ENCODE measurements at regions not wholly inside any gene's neighbourhood (a gene's known extent, or its start where the extent isn't known, plus 50 kb on each side); places are given as distances from the start of the nearest gene placed in this dataset.

DNA sequence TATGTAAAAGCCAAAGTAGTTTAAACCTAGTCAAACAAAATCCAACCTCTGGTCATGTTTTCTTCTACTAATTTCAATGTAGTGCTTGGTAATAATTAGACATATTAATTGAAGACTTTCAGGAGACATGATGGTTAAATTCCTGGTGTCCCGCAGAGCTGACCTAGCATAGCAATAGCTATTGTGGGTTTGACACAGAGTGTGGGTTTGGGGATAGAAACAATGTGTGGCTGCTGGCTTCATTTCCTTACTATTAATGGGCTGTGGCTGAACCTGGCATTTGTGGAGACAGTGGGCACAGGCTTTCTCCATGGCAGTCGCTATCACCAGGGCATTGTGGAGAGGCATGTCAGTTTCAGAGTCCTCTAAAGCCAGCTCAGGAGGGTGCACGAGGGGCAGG, 54.1 kb upstream of the GGTLC1 start:
- TF ChIP-seq RAD21 (IDR thresholded peaks at IDR 0.05) = no peak
- TF ChIP-seq, protein P1, sequence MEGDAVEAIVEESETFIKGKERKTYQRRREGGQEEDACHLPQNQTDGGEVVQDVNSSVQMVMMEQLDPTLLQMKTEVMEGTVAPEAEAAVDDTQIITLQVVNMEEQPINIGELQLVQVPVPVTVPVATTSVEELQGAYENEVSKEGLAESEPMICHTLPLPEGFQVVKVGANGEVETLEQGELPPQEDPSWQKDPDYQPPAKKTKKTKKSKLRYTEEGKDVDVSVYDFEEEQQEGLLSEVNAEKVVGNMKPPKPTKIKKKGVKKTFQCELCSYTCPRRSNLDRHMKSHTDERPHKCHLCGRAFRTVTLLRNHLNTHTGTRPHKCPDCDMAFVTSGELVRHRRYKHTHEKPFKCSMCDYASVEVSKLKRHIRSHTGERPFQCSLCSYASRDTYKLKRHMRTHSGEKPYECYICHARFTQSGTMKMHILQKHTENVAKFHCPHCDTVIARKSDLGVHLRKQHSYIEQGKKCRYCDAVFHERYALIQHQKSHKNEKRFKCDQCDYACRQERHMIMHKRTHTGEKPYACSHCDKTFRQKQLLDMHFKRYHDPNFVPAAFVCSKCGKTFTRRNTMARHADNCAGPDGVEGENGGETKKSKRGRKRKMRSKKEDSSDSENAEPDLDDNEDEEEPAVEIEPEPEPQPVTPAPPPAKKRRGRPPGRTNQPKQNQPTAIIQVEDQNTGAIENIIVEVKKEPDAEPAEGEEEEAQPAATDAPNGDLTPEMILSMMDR (IDR thresholded peaks at IDR 0.05; ENCODE audit: low read depth, low read length, missing input control) = no peak
- TF ChIP-seq, protein P2, sequence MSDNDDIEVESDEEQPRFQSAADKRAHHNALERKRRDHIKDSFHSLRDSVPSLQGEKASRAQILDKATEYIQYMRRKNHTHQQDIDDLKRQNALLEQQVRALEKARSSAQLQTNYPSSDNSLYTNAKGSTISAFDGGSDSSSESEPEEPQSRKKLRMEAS (IDR thresholded peaks at IDR 0.05) = no peak
- no peak for TF ChIP-seq GABPA (IDR thresholded peaks at IDR 0.05 in 1 of 2, conservative IDR thresholded peaks at IDR 0.05 in 1 of 2)
- no peak for TF ChIP-seq RXRA (IDR thresholded peaks at IDR 0.05)
- no peak for TF ChIP-seq TAF1 (conservative IDR thresholded peaks at IDR 0.05)
